B cell (primary cell): ENCODE measurements at regions not wholly inside any gene's neighbourhood (a gene's known extent, or its start where the extent isn't known, plus 50 kb on each side); places are given as distances from the start of the nearest gene placed in this dataset.

ENCODE experiments used
- CTCF ChIP-seq: fragments of 200-600 bp; IDR thresholded peaks from one replicate; pipeline ENCODE4 v1.8.0; 2022; ENCODE audit warnings: antibody characterized with exemption, mild to moderate bottlenecking
- EZH2 ChIP-seq: IDR thresholded peaks from 2 replicates; pipeline ENCODE4 v1.6.1; 2012; ENCODE audit warnings: borderline replicate concordance, low read depth, mild to moderate bottlenecking, moderate library complexity, low read length; ENCODE audit not compliant: insufficient read depth, poor library complexity, severe bottlenecking

- TF ChIP-seq CTCF (no peak), EZH2 (no peak)
Measured at GRCh38 chr13:23515116-23515515, 55.1 kb upstream of the TNFRSF19 start.
